ENCODE measurements at regions not wholly inside any gene's neighbourhood (a gene's known extent, or its start where the extent isn't known, plus 50 kb on each side); places are given as distances from the start of the nearest gene placed in this dataset.

GRCh38 chr21:15625363-15625762 is 104.4 kb upstream of the USP25 start:
- TF ChIP-seq CTCF (conservative IDR thresholded peaks at IDR 0.05; ENCODE audit: low read length) (no peak), EZH2phosphoT487 (IDR thresholded peaks at IDR 0.05; ENCODE audit: borderline replicate concordance) (no peak)
